CD14-positive monocyte (primary cell): ENCODE measurements at regions not wholly inside any gene's neighbourhood (a gene's known extent, or its start where the extent isn't known, plus 50 kb on each side); places are given as distances from the start of the nearest gene placed in this dataset.

Experiments
- DNase-seq, 3 donors: peaks; one replicate each; pipeline ENCODE4 v3.0.0-alpha.2; 2011 to 2022
- H2AFZ ChIP-seq: 2 replicates; pipeline ENCODE4 v1.6.0; 2012; ENCODE audit warnings: mild to moderate bottlenecking, low read depth, low read length, inconsistent platforms; ENCODE audit not compliant: insufficient read depth, poor library complexity, severe bottlenecking
- H3K27ac ChIP-seq, 2 donors: 1 replicate in 1 of 2; 2 replicates in 1 of 2; pipeline ENCODE4 v1.5.1; 2012 to 2013; ENCODE audit warnings: low read length in 2 of 2, control low read depth in 1 of 2, inconsistent platforms in 1 of 2, low read depth in 1 of 2, mild to moderate bottlenecking in 1 of 2
- H3K27me3 ChIP-seq, 2 donors: one replicate each; pipeline versions ENCODE4 v1.6.0 to v1.6.1; 2011 to 2013; ENCODE audit warnings: low read length in 2 of 2; ENCODE audit not compliant: control insufficient read depth in 2 of 2, insufficient read depth in 2 of 2
- H3K36me3 ChIP-seq, 2 donors: replicated peaks in 1 of 2; 1 replicate in 1 of 2; 2 replicates in 1 of 2; pipeline versions ENCODE4 v1.5.1 to v1.6.1; 2012 to 2013; ENCODE audit warnings: low read length in 2 of 2, control low read depth in 1 of 2, inconsistent platforms in 1 of 2, mild to moderate bottlenecking in 1 of 2; ENCODE audit not compliant: insufficient read depth in 2 of 2, control insufficient read depth in 1 of 2
- H3K4me1 ChIP-seq, 2 donors: 1 replicate in 1 of 2; 2 replicates in 1 of 2; pipeline versions ENCODE4 v1.5.1 to v1.6.1; 2012 to 2013; ENCODE audit warnings: low read length in 2 of 2, control low read depth in 1 of 2, inconsistent platforms in 1 of 2, mild to moderate bottlenecking in 1 of 2, moderate library complexity in 1 of 2; ENCODE audit not compliant: insufficient read depth in 2 of 2, control insufficient read depth in 1 of 2
- H3K4me2 ChIP-seq: replicated peaks from 2 replicates; pipeline ENCODE3; 2012; ENCODE audit warnings: low read length, moderate library complexity, mild to moderate bottlenecking; ENCODE audit not compliant: poor library complexity, severe bottlenecking; ENCODE audit errors: extremely low read depth
- H3K4me3 ChIP-seq, 3 experiments: fragments of 200-600 bp in 1 of 3; sonication (generic) in 1 of 3; replicated peaks in 1 of 3; 1 replicate in 2 of 3; 2 replicates in 1 of 3; pipeline ENCODE4 v1.5.1; 2011 to 2013; ENCODE audit warnings: low read length in 3 of 3, mild to moderate bottlenecking in 3 of 3, control low read depth in 2 of 3, low read depth in 2 of 3, inconsistent platforms in 1 of 3, moderate library complexity in 1 of 3
- H3K79me2 ChIP-seq: 2 replicates; pipeline ENCODE4 v1.6.0; 2012; ENCODE audit warnings: mild to moderate bottlenecking, control low read depth, inconsistent platforms, low read length, moderate library complexity; ENCODE audit not compliant: insufficient read depth
- H3K9ac ChIP-seq: 2 replicates; pipeline ENCODE4 v1.6.0; 2017; ENCODE audit warnings: low read length, mild to moderate bottlenecking; ENCODE audit not compliant: insufficient read depth, poor library complexity, severe bottlenecking
- H3K9me3 ChIP-seq, 2 donors: replicated peaks in 1 of 2; 1 replicate in 1 of 2; 2 replicates in 1 of 2; pipeline versions ENCODE4 v1.5.1 to v1.6.1; 2012 to 2013; ENCODE audit warnings: low read length in 2 of 2, control low read depth in 1 of 2; ENCODE audit not compliant: control insufficient read depth in 1 of 2, insufficient read depth in 1 of 2
- H4K20me1 ChIP-seq: 2 replicates; pipeline ENCODE4 v1.6.0; 2012; ENCODE audit warnings: mild to moderate bottlenecking, low read length, control low read depth, moderate library complexity; ENCODE audit not compliant: insufficient read depth
- H3K27ac Mint-ChIP-seq, 7 donors: one replicate each; pipeline ENCODE4 v1.8.0; 2020; ENCODE audit warnings: mild to moderate bottlenecking in 7 of 7, mixed read lengths in 7 of 7, moderate library complexity in 6 of 7, inconsistent platforms in 2 of 7
- H3K27me3 Mint-ChIP-seq, 3 donors: one replicate each; pipeline ENCODE4 v1.8.0; 2021 to 2022; ENCODE audit warnings: low read depth in 3 of 3, mild to moderate bottlenecking in 3 of 3, mixed read lengths in 3 of 3, moderate library complexity in 3 of 3, inconsistent platforms in 1 of 3
- H3K36me3 Mint-ChIP-seq, 2 donors: one replicate each; pipeline ENCODE4 v1.8.0; 2020; ENCODE audit warnings: mixed read lengths in 2 of 2, inconsistent platforms in 1 of 2, mild to moderate bottlenecking in 1 of 2
- H3K4me1 Mint-ChIP-seq: one replicate; pipeline ENCODE4 v1.8.0; 2020; ENCODE audit warnings: mild to moderate bottlenecking, mixed read lengths
- H3K4me3 Mint-ChIP-seq, 2 donors: one replicate each; pipeline ENCODE4 v1.8.0; 2020; ENCODE audit warnings: mild to moderate bottlenecking in 2 of 2, mixed read lengths in 2 of 2, moderate library complexity in 1 of 2
- H3K9me3 Mint-ChIP-seq, 7 donors: one replicate each; pipeline ENCODE4 v1.8.0; 2020 to 2022; ENCODE audit warnings: mixed read lengths in 7 of 7, mild to moderate bottlenecking in 6 of 7, moderate library complexity in 6 of 7, inconsistent platforms in 2 of 7
- WGBS: methylation state at CpG from one replicate; pipeline ENCODE4 v1.1.5; 2013; ENCODE audit warnings: missing lambda C conversion rate; ENCODE audit not compliant: insufficient coverage; 5-methylcytosine and 5-hydroxymethylcytosine counted together
- intact Hi-C, 2 donors: fragments of 100-400 bp; cut with micrococcal nuclease; formaldehyde crosslinking; loops; one replicate each; pipeline versions ENCODE4 v1.15.0 to v1.15.1; 2023
- TF ChIP-seq, protein P1 (sequence below): fragments of 200-600 bp; IDR thresholded peaks from one replicate; pipeline ENCODE4 v1.8.0; 2022; ENCODE audit warnings: antibody characterized with exemption, mild to moderate bottlenecking

DNA sequence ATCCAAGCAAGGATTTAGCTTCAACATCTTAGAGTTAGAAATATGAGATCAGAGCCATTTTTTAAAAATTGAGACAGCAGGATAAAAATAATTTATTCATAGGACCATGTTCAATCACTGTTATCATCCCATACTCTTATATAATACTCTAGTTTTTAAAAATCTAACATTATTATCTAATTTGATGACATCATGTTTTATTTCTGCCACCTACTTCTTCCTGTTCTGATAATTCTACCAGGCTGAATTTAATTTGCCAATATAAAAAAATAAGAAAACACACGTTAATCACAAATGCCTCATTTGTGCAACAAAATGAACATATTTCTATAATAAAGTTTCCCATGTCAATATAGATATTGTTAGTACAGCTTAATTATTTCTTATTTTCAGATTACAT lies 621.7 kb downstream of the KCNJ3 start:
- no peaks in the 10 kb centered on the region for H3K36me3 Mint-ChIP-seq
- TF ChIP-seq, protein P1, sequence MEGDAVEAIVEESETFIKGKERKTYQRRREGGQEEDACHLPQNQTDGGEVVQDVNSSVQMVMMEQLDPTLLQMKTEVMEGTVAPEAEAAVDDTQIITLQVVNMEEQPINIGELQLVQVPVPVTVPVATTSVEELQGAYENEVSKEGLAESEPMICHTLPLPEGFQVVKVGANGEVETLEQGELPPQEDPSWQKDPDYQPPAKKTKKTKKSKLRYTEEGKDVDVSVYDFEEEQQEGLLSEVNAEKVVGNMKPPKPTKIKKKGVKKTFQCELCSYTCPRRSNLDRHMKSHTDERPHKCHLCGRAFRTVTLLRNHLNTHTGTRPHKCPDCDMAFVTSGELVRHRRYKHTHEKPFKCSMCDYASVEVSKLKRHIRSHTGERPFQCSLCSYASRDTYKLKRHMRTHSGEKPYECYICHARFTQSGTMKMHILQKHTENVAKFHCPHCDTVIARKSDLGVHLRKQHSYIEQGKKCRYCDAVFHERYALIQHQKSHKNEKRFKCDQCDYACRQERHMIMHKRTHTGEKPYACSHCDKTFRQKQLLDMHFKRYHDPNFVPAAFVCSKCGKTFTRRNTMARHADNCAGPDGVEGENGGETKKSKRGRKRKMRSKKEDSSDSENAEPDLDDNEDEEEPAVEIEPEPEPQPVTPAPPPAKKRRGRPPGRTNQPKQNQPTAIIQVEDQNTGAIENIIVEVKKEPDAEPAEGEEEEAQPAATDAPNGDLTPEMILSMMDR: no peak
- H2AFZ ChIP-seq: no peak overlapping the region
- DNase-seq: no peak
- H3K4me2 ChIP-seq: no peak overlapping the region
- H3K79me2 ChIP-seq: no peaks in the 10 kb centered on the region
- WGBS: no CpG with 5 or more reads among the region's 1 CpG
- H3K27me3 ChIP-seq: no peaks in the 10 kb centered on the region
- H3K9me3 Mint-ChIP-seq: no peaks in the 10 kb centered on the region
- no peaks in the 10 kb centered on the region for H3K9me3 ChIP-seq
- H3K36me3 ChIP-seq: no peaks in the 10 kb centered on the region
- no peak overlapping the region for H3K4me3 ChIP-seq
- no peaks in the 10 kb centered on the region for H4K20me1 ChIP-seq
- H3K4me3 Mint-ChIP-seq: no peak overlapping the region
- H3K4me1 Mint-ChIP-seq: no peaks in the 10 kb centered on the region
- H3K27ac ChIP-seq: no peak overlapping the region
- no peak overlapping the region for H3K27ac Mint-ChIP-seq
- intact Hi-C loops: no loop called here
- no peak overlapping the region for H3K9ac ChIP-seq
- no peaks in the 10 kb centered on the region for H3K4me1 ChIP-seq
- peaks cover 0 to 2% (median 0%) of the 10 kb centered on the region in 3 donors for H3K27me3 Mint-ChIP-seq

DNA sequence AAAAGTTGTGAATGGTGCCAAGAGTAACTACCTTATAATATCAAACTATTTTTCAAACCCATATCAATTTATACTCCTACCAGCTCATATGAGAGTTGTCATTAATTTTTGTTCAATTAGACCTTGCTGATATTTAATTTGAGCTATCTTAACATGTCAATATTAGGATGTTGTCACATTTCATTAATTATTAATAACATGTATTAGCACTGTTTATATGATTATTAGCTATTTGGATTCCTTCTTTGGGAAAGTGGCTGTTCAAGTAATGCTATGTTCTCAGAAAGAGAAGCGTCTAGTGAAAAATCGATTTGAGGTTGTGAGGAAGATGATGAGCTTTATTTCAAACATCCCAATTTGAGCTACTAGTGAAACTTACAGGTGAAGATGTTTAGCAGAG lies 620.2 kb downstream of the KCNJ3 start:
- no peaks in the 10 kb centered on the region for H3K9me3 ChIP-seq
- no peak overlapping the region for H3K4me2 ChIP-seq
- intact Hi-C loops: no loop called here
- H3K36me3 Mint-ChIP-seq: no peaks in the 10 kb centered on the region
- no peak overlapping the region for H3K27ac ChIP-seq
- H3K27me3 ChIP-seq: no peaks in the 10 kb centered on the region
- no peak overlapping the region for H2AFZ ChIP-seq
- no peak overlapping the region for H3K9ac ChIP-seq
- no peak for DNase-seq
- H3K4me3 ChIP-seq: no peak overlapping the region
- H3K27me3 Mint-ChIP-seq: peaks cover 0 to 2% (median 0%) of the 10 kb centered on the region in 3 donors
- no CpG with 5 or more reads among the region's 2 CpGs for WGBS
- no peaks in the 10 kb centered on the region for H3K4me1 ChIP-seq
- no peak overlapping the region for H3K4me3 Mint-ChIP-seq
- no peaks in the 10 kb centered on the region for H3K79me2 ChIP-seq
- TF ChIP-seq, protein P1: no peak
- H3K4me1 Mint-ChIP-seq: no peaks in the 10 kb centered on the region
- H4K20me1 ChIP-seq: no peaks in the 10 kb centered on the region
- H3K27ac Mint-ChIP-seq: no peak overlapping the region
- H3K9me3 Mint-ChIP-seq: no peaks in the 10 kb centered on the region
- no peaks in the 10 kb centered on the region for H3K36me3 ChIP-seq
